ENCODE measurements at regions not wholly inside any gene's neighbourhood (a gene's known extent, or its start where the extent isn't known, plus 50 kb on each side); places are given as distances from the start of the nearest gene placed in this dataset.
"Not testable (repeated sequence)": the region's sequence is repeated elsewhere in the genome, so short reads cannot be mapped to it uniquely, and the experiment has no call there.

- not testable (repeated sequence) for TF ChIP-seq CTCF, POLR2A (IDR thresholded peaks at IDR 0.05)
Observed at GRCh38 chr3:68485845-68486244, 446.5 kb downstream of the TAFA4 start.

All from ovary (tissue), 3 donors.